DND-41 (cell line): ENCODE measurements at regions not wholly inside any gene's neighbourhood (a gene's known extent, or its start where the extent isn't known, plus 50 kb on each side); places are given as distances from the start of the nearest gene placed in this dataset.

Experiments used
- EZH2 ChIP-seq: IDR thresholded peaks from 3 replicates; pipeline ENCODE4 v1.6.1; 2012; ENCODE audit warnings: borderline replicate concordance, low read depth, mild to moderate bottlenecking, moderate library complexity, low read length, inconsistent platforms; ENCODE audit not compliant: severe bottlenecking
- TF ChIP-seq, protein P1 (sequence below): IDR thresholded peaks from 2 replicates; pipeline ENCODE4 v1.5.1; 2012; ENCODE audit warnings: borderline replicate concordance, low read length, moderate library complexity, mild to moderate bottlenecking; ENCODE audit not compliant: poor library complexity, severe bottlenecking; ENCODE audit errors: extremely low read depth

DNA sequence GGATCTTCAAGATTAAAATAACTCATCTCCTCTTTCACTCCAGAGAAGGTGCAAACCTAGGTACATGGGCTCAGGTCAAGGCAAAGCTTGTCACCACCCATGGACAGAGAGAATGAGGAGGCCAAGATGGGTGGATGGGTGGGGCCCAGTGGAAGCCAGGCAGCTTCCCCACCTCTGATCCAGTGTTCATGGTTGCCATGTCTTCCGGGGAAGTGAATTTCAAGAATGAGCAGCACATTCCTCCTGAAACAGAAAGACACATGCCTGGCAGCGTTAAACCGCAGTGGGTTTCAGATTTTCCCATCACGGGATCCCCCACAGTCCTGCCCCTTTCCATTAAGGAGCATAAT is 301.7 kb downstream of the EIPR1 start:
- TF ChIP-seq, protein P1, sequence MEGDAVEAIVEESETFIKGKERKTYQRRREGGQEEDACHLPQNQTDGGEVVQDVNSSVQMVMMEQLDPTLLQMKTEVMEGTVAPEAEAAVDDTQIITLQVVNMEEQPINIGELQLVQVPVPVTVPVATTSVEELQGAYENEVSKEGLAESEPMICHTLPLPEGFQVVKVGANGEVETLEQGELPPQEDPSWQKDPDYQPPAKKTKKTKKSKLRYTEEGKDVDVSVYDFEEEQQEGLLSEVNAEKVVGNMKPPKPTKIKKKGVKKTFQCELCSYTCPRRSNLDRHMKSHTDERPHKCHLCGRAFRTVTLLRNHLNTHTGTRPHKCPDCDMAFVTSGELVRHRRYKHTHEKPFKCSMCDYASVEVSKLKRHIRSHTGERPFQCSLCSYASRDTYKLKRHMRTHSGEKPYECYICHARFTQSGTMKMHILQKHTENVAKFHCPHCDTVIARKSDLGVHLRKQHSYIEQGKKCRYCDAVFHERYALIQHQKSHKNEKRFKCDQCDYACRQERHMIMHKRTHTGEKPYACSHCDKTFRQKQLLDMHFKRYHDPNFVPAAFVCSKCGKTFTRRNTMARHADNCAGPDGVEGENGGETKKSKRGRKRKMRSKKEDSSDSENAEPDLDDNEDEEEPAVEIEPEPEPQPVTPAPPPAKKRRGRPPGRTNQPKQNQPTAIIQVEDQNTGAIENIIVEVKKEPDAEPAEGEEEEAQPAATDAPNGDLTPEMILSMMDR: no peak
- TF ChIP-seq EZH2: no peak
